CD1c-positive myeloid dendritic cell (primary cell): ENCODE measurements at regions not wholly inside any gene's neighbourhood (a gene's known extent, or its start where the extent isn't known, plus 50 kb on each side); places are given as distances from the start of the nearest gene placed in this dataset.
"Not testable (repeated sequence)": the region's sequence is repeated elsewhere in the genome, so short reads cannot be mapped to it uniquely, and the experiment has no call there.

Source experiments
- DNase-seq: peaks from one replicate; pipeline ENCODE4 v3.0.0-alpha.2; 2016; ENCODE audit errors: extremely low spot score

DNA sequence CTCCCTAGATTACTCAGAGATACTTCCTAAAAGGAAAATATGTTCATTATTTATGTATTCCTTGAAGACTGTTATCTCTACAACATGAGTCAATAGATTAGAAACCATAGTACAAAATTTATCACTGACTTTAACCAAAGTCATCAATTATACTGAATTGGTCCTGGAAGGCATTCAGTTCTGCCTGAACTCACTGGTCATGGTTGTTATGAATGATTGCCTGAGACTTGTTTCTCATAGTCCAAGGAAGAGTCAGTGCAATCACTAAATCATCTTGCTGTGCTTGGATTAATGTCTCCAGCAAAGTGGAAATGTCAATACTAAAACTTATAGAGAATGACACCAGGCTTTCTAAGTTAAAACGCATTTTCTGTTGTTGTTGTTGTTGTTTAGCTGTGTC lies 878.6 kb upstream of the MANEA start:
- no peak for DNase-seq

GRCh38 chr6:94687255-94687654 lies 890.1 kb upstream of the MANEA start:
- not testable (repeated sequence) for DNase-seq

DNA sequence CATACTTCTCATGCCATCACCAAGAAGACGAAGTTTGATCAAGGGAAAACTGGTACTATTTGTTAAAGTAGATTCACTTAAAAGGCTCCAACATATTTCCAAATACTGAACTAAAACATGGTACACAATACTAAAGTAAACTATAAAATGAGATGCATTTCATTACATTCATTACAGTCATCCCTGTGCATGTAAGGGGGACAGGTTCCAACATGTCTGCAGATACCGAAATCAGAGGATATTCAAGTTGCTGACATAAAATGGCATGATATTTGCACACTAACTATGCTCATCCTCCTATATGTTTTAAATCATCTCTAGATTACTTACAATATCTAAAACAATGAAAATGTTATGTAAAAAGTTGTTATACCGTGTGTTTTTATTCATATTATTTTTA lies 893.9 kb upstream of the MANEA start:
- DNase-seq, result no peak

DNA sequence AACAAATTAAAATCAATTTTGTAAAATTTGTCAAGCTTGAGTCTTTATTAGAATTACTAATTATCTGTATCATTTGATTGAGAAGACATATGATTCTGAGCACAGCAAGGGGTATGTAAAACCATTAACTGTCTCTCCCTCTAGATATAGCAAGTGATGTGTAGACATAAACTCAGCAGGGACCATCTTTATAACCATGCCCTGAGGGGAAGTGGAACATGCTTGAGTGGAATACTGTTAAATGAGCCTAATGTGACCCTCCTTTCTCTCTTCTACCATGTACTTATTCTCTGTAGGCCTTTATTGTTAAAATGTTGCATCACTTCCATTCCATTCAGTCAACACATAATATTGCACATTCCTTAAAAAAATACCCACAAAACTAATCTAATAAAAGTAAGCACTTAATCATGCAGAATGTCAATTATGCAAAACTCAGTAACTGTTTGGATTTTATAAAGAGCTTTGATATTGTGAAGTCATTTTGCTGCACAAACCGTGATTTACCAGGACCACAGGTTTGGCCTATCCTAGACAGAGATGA lies 896.6 kb upstream of the MANEA start:
- DNase-seq, result no peak

DNA sequence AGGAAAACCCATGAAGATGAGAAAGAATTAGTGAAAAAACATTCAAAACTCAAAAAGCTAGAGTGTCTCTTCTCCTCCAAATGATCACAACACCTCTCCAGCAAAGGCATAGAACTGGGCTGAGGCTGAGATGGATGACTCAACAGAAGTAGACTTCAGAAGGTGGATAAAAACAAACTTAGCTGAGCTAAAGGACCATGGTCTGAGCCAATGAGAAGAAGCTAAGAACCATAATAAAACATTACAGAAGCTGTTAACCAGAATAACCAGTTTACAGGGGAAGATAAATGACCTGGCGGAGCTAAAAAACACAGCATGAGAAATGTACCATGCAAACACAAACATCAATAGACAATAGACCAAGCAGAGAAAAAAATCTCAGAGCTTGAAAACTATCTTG lies 904.1 kb upstream of the MANEA start:
- no peak for DNase-seq

DNA sequence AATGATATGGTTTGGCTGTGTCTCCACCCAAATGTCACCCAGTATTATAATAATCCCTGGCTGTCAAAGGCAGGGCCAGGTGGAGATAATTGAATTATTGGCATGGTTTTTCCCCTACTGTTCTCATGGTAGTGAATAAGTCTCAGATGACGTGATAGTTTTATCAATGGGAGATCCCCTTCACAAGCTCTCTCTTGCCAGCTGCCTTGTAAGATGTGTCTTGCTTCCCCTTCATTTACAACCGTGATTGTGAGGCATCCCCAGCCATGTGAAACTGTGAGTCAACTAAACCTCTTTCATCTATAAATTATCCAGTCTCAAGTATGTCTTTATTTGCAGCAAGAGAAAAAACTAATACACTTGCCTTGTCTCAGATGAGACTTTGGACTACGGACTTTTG lies 907.3 kb upstream of the MANEA start:
- DNase-seq, result no peak

GRCh38 chr6:94668876-94669275 lies 908.5 kb upstream of the MANEA start:
- no peak for DNase-seq

DNA sequence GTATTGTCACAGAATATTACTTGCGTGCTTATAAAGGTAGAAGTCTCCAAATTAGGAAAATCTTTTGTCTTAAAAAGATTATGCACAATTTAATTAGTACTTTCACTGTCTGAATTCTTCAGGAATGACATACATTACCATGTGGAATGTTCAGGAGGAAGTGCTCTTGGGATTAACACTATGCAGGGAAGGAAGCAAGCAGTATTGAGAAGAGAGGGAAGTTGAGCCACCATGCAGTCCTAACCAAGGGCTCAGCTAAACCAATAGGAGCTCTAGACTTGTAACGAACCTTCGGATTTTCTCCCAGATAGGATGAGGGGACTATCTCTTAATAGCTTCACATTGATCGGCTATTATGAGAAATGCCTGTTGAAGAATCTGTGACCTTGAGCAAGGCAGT lies 918.4 kb upstream of the MANEA start:
- DNase-seq, result no peak

GRCh38 chr6:94651239-94651638 lies 926.1 kb upstream of the MANEA start:
- DNase-seq, result no peak

DNA sequence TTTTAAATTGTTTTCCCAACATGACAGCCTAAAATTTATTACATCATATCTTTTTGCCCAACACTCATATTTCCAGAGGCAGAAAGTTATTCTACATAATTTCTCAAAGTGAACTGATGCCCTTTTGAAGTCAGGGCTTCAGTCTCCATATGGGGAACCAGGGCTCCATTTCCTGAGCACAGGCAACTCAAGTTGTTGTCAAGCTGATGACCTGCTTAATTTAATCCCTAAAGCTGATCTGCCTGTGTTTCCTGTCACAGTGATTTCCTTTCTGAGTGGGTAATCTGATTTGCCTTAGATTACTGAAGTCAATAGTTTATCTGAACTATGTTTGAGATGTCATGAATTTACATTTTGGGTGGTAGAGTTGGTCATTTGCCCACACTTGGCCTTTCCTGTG lies 932.1 kb upstream of the MANEA start:
- no peak for DNase-seq

DNA sequence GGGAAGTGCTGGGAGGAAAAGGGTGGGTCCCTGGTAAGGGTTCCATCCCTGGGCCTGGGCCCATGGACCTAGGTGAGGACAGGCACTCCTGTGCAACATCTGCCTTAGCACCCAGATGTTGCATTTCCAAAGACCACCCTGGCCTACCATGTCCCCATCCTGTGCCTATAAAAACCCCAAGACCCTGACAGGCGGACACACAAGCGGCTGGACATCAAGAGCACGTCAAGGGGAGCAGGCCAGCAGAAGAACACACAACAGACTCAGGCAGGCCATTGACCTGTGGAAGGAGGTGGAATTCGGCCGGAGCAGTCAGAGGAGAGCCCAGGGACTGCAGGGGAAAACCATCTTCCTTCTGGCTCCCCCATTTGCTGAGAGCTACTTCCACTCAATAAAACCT lies 937.8 kb upstream of the MANEA start:
- no peak for DNase-seq

GRCh38 chr6:94636780-94637385 lies 940.5 kb upstream of the MANEA start:
- DNase-seq, result no peak

- no peak for DNase-seq
Measured at GRCh38 chr6:94623586-94623985, 953.7 kb upstream of the MANEA start.

- no peak for DNase-seq
Measured at GRCh38 chr6:94622783-94623182, 954.6 kb upstream of the MANEA start.

DNA sequence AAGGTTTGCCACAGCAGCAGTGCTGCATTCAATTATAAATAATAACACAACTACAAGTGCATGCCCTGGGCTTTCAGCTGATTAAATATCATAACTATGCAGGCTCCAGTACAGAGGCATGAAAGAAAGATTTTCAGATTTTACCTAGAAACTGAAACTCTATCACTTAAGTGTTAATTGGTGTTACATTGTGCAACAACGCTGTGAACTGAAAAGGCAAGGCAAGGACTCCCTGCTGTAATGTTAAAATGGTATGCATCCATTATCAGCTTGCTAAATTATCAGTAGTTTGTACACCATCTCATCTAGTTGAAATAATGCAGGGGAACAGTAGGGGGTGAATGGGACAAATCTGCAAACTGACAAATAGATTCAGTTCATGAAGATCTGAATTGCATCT lies 976.7 kb upstream of the MANEA start:
- no peak for DNase-seq

DNA sequence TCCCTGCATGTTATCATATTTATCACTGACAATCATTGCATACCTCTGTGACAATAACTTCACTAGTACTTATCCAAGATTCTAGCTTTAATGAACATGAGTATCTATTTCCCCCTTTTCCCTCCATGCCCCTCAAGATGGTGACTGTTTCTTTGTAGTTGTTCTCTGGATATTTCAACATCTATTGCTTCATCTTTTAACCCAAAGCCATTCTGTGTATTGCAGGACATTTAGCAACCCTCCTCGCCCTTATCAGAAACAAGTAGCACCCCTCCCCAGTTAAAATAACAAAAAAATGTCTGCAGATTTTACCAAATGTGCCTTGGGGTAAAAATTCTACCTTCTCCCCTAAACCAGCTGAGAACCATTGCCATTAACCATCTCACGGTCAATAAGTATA lies 979.8 kb upstream of the MANEA start:
- no peak for DNase-seq

GRCh38 chr6:94590416-94590815 lies 986.9 kb upstream of the MANEA start:
- no peak for DNase-seq

DNA sequence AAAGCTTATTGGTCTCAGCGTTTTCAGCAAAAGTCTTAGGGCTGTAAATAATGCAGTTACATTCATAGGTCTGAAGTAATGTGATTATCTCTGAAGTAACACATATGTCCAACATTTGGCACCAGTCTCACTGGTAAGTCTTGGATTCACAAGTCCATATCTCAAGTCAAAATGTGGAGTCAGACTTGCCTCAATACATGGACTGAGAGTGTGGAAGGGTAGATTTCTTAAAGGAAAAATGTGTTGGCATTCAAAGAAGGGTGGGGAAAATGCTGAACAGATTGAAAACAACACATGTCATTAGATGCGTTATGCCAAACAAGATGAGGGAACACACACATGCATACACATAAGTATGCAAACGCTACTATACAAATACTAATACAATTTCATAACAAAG lies 989.0 kb upstream of the MANEA start:
- DNase-seq, result no peak

DNA sequence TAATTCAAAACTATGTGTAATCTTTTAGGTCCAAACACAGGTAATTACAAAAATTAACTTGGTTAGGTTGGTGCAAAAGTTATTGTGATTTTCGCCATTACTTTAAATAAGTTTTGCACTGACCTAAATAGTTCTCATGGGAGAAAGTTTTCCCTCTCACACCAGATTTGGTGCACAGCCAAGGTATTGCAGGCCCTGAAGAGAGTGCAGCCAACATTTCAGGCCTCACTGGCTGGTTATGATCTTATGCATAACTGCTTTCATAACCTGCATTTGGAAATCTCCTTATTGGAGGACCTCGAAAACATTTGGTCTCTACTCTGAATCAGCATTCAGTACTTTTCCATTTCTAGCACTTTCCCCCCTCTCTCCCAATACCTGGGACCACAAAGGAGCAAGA lies 993.1 kb upstream of the MANEA start:
- no peak for DNase-seq

- no peak for DNase-seq
Measured at GRCh38 chr6:94570581-94570980, 1006.8 kb upstream of the MANEA start.

- no peak for DNase-seq
Measured at GRCh38 chr6:94562846-94563245, 1014.5 kb upstream of the MANEA start.

DNA sequence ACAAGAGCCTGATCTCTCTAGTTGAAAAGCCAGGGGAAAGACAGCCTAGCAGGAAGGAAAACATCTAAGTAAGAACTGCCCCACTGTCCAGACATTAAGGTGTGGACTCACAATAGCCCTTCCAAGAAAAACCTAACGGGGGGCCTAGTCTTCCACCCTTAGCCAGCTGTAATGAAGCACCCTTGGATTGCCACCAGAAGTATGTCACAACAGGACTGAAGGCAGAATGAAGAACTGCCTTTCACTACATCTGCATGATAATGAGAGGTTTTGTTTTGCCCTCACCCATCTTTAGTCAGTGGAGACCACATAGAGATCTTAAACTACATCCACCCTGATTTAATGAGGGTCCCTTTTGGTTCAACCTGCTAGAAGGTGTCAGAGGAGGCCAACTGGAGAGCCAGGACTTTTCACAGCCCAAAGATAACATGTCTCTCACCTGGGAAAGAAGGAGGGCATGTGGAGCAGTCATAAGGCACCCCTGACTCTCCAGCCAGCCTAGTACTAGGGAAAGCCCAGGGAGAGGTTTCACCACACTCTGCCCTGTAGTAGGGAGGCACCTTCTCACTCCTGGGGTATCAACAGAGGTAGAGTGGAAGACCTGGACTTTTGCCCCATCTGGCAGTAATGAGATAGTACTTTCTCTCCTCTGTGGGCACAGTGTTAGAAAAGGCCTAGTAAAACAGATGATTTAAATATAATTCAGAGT lies 1017.4 kb upstream of the MANEA start:
- DNase-seq, result no peak

- DNase-seq, result not testable (repeated sequence)
Measured at GRCh38 chr6:94557207-94557606, 1020.1 kb upstream of the MANEA start.

- DNase-seq, result no peak
Measured at GRCh38 chr6:94548201-94548600, 1029.1 kb upstream of the MANEA start.
